Brain microvascular endothelial cell (primary cell): ENCODE measurements at regions not wholly inside any gene's neighbourhood (a gene's known extent, or its start where the extent isn't known, plus 50 kb on each side); places are given as distances from the start of the nearest gene placed in this dataset.
"Not testable (repeated sequence)": the region's sequence is repeated elsewhere in the genome, so short reads cannot be mapped to it uniquely, and the experiment has no call there.

ENCODE experiments used
- DNase-seq: peaks from one replicate; pipeline ENCODE4 v3.0.0-alpha.2; 2020
- H3K27ac ChIP-seq: fragments of 250-450 bp; sonication (Bioruptor Pico); 2 replicates; pipeline ENCODE4 v1.5.1; 2020; ENCODE audit warnings: mild to moderate bottlenecking, moderate library complexity
- H3K27me3 ChIP-seq: fragments of 250-450 bp; sonication (Bioruptor Pico); replicated peaks from 2 replicates; pipeline ENCODE4 v1.5.1; 2020; ENCODE audit warnings: mild to moderate bottlenecking
- H3K36me3 ChIP-seq: fragments of 250-450 bp; sonication (Bioruptor Pico); replicated peaks from 2 replicates; pipeline ENCODE4 v1.5.1; 2020; ENCODE audit warnings: mild to moderate bottlenecking
- H3K4me3 ChIP-seq: 2 replicates; pipeline ENCODE4 v1.5.1; 2011; ENCODE audit warnings: low read depth, mild to moderate bottlenecking, control low read depth, low read length, moderate library complexity
- in situ Hi-C: cut with HindIII; loops from 2 replicates; pipeline ENCODE4 v1.10.0; 2017; ENCODE audit warnings: low sequenced_read_pairs, low pct_ligation_motif_present
- TF ChIP-seq, protein P1 (sequence below): IDR thresholded peaks from 2 replicates; pipeline ENCODE4 v1.5.1; 2011; ENCODE audit warnings: low read depth, mild to moderate bottlenecking, moderate library complexity, low read length, control low read depth, inconsistent platforms; ENCODE audit errors: missing control alignments

DNA sequence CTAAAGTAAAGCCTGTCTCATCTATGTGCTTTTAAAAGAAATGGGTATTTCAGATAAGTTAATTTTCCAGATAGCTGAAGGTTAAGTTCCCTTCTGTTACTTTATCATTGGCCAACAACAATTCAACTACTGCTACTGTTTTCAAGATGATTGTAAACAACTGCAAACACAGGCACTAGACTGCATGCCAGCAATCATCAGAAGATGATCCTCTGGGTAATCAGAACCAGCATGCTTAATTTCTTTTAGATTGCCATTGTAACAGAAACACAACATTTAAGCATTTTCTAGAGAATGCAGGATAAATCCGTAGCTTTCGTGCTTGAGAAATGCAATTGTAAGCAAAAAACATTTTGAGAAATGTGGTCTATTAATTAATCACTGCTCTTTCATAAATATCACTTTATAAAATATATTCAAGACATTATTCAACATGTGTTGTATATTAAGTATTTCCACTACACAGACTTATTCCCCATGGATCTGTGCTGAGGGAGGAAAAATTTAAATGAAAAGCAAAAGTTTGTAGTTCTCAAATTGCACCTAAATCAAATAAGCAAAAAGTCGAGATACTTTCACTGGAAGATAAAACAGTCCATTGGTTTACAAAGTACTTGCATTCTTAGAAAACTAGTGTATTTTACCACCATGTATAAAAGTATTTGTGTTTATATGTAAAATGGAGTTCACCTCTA is 133.7 kb downstream of the ATL2 start:
- H3K36me3 ChIP-seq, result no peaks in the 10 kb centered on the region
- TF ChIP-seq, protein P1, sequence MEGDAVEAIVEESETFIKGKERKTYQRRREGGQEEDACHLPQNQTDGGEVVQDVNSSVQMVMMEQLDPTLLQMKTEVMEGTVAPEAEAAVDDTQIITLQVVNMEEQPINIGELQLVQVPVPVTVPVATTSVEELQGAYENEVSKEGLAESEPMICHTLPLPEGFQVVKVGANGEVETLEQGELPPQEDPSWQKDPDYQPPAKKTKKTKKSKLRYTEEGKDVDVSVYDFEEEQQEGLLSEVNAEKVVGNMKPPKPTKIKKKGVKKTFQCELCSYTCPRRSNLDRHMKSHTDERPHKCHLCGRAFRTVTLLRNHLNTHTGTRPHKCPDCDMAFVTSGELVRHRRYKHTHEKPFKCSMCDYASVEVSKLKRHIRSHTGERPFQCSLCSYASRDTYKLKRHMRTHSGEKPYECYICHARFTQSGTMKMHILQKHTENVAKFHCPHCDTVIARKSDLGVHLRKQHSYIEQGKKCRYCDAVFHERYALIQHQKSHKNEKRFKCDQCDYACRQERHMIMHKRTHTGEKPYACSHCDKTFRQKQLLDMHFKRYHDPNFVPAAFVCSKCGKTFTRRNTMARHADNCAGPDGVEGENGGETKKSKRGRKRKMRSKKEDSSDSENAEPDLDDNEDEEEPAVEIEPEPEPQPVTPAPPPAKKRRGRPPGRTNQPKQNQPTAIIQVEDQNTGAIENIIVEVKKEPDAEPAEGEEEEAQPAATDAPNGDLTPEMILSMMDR, result no peak
- H3K27me3 ChIP-seq, result no peaks in the 10 kb centered on the region
- no peak for DNase-seq
- in situ Hi-C loops, result no loop called here
- H3K27ac ChIP-seq, result no peak overlapping the region
- no peak overlapping the region for H3K4me3 ChIP-seq

DNA sequence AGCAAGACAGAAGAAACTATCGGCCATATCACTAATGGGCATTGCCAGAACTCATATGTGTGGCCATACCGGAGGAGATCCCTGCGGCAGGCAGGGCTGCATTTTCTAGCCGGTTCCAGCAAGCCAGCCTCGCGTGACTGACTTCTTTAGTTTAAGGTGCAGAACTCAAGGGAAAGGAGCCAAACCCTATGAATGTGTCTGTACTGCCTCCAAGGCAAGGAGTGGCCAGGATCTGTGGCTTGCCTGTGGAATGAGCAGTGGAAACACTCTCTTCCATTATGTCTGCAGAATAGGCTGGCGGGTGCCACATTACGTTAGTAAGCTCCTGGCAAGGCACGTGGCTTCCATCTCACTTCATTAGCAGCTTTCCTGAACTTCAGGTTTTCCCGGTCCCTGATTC is 137.6 kb downstream of the ATL2 start:
- DNase-seq, result no peak
- TF ChIP-seq, protein P1, result no peak
- Histone ChIP-seq H3K4me3 (no peak overlapping the region), H3K36me3 (no peaks in the 10 kb centered on the region), H3K27me3 (no peaks in the 10 kb centered on the region), H3K27ac (no peak overlapping the region)
- in situ Hi-C loops, result no loop called here

DNA sequence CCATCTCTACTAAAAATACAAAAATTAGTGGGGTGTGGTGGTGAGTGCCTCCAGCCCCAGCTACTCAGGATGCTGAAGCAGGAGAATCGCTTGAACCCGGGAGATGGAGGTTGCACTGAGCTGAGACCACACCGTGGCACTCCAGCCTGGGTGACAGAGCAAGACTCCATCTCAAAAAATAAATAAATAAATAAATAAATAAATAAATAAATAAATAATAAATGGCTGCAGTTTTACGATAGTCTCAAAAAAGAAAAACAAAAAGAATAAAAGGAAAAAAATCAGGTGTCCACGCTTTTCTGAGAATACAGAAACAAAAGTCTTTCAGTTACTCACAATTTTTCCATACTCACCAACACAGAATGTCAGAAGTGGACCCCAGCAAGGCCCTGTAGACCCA is 138.4 kb downstream of the ATL2 start:
- H3K36me3 ChIP-seq, DNase-seq, H3K4me3 ChIP-seq, H3K27ac ChIP-seq, H3K27me3 ChIP-seq, in situ Hi-C loops: not testable (repeated sequence)

DNA sequence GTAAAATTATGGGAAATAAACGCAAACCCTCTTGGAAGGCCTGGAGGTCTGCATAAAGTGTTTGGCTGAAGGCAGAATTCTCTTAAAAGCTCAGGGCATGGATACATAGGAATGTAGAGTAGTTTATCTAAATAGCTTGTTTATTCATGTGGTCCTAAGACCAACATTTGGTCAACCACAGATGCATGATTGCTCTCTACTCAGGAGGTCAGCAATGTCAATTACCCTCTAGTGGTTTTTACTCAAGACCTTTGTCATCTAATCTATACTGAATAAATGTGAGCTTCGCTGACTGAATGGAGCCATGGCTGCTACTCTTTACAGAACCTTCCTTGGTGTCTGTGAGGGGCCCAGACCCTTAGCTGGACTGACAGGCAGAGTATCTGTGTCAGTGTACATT is 139.8 kb downstream of the ATL2 start:
- Histone ChIP-seq H3K27me3 (no peaks in the 10 kb centered on the region), H3K4me3 (no peak overlapping the region), H3K27ac (no peak overlapping the region), H3K36me3 (no peaks in the 10 kb centered on the region)
- in situ Hi-C loops, result no loop called here
- TF ChIP-seq, protein P1, result no peak
- no peak for DNase-seq

DNA sequence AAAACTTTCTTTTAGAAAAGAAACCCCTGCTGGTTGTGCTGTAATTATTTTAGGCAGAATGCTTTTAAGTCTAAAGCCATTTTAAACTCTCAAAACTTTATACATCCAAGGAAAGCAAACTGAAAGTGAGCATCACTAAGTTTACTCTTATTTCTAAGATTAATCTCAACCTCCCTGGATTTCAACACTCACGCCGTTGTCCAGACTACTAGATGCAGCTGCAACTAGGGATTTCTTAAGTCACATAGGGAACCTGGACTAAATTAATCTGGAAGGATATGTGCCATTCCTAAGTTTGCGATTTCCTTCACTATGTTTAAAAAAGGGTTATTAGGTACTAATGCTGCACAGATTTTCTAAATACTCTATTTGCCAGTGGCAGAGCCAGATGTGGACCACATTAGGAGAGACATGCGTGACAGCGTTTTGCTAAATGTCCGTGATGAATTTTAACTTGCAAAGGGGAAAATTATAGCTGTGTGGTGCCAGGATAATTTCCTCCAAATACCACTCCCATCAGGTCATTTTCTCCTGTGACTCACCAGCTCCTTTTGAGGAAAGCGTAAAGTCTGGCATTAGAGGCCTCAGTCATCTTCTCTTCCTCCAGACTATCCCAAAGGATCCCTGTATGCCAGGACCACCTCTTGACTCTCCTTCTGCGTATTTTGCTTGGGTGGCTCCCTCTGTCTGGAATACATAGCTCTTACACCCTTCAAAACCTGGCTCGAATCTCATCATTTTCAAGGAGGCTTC is 143.7 kb downstream of the ATL2 start:
- H3K36me3 ChIP-seq, result no peaks in the 10 kb centered on the region
- H3K27me3 ChIP-seq, result no peaks in the 10 kb centered on the region
- TF ChIP-seq, protein P1, result peak; percentile 40
- H3K27ac ChIP-seq, result no peak overlapping the region
- in situ Hi-C loops, result no loop called here
- DNase-seq, result peak; percentile 7
- no peak overlapping the region for H3K4me3 ChIP-seq

DNA sequence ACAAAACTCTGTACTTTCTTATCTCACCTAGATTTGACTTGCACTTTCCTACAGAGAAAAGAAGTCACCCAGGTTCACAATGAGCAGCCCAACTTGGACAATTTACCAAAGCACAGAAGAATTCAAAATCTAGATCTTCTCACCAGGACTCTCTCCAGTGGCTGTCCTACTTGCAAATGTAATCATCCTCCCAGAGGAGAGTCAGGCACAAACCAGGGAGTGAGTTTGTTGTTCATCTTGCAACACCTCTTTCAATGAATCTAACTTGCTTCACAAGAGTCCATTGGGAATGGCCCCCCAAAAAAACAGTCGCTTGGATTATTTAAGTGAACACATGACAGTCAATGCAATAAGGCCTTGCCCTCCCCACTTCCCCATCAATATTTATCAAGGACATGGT is 144.6 kb downstream of the ATL2 start:
- Histone ChIP-seq H3K4me3 (no peak overlapping the region), H3K27ac (no peak overlapping the region), H3K36me3 (no peaks in the 10 kb centered on the region), H3K27me3 (no peaks in the 10 kb centered on the region)
- TF ChIP-seq, protein P1, result no peak
- no peak for DNase-seq
- in situ Hi-C loops, result no loop called here
